HCT116 (cell line): ENCODE measurements at regions not wholly inside any gene's neighbourhood (a gene's known extent, or its start where the extent isn't known, plus 50 kb on each side); places are given as distances from the start of the nearest gene placed in this dataset.

Source experiments
- ATAC-seq: fragments of 200-7000 bp; cut with Tn5 transposase; 2 replicates; pipeline ENCODE4 v1.9.1; 2020; ENCODE audit warnings: mild to moderate bottlenecking, moderate library complexity
- BruUV-seq: library from RNA; stranded (reverse); fragments of 400-500 nt; replicated peaks from 2 replicates; lab custom pipeline; 2021; lab: Mats Ljungman, UMichigan
- CTCF ChIA-PET: fragments of 300-600 bp; sonication (Branson Sonifier 250); formaldehyde crosslinking; loops from one replicate; lab custom pipeline; 2021; ENCODE audit warnings: antibody characterized with exemption; lab: Charles Lee
- POLR2A ChIA-PET: fragments of 300-600, 350-600 bp; sonication (Branson Sonifier 250); formaldehyde crosslinking; loops from one replicate; lab custom pipeline; 2021; ENCODE audit warnings: antibody characterized with exemption; lab: Charles Lee
- RAD21 ChIA-PET, 2 experiments: fragments of 300-600 bp; sonication (Branson Sonifier 250); formaldehyde crosslinking; loops; one replicate each; lab custom pipeline; 2023; ENCODE audit warnings: low total read pairs in 2 of 2; ENCODE audit not compliant: uncharacterized antibody in 2 of 2, unreplicated experiment in 2 of 2, low non-redundant PET in 1 of 2; lab: Charles Lee
- DNase-seq: peaks from one replicate; pipeline ENCODE4 v3.0.0-alpha.2; 2010; ENCODE audit warnings: low read depth, low spot score
- H2AFZ ChIP-seq: fragments of 200-600 bp; shearing (Covaris generic), sonication (generic); 2 replicates; pipeline ENCODE4 v1.6.1; 2017; ENCODE audit warnings: low read depth, mixed run types, mixed read lengths, antibody characterized with exemption, low read length; ENCODE audit not compliant: poor library complexity, severe bottlenecking
- H3K27ac ChIP-seq: 2 replicates; pipeline ENCODE4 v1.5.1; 2012; ENCODE audit warnings: low read depth, low read length
- H3K27me3 ChIP-seq: fragments of 200-600 bp; sonication (generic); 2 replicates; pipeline ENCODE4 v1.6.1; 2016; ENCODE audit warnings: mixed run types, low read length, mixed read lengths; ENCODE audit not compliant: insufficient read depth
- H3K36me3 ChIP-seq, 2 experiments: fragments of 200-500 bp in 1 of 2; fragments of 200-600 bp in 1 of 2; sonication (Bioruptor generic) in 1 of 2; sonication (generic) in 1 of 2; 2 replicates each; pipeline versions ENCODE4 v1.5.1 to v1.6.1; 2014 to 2016; ENCODE audit warnings: low read length in 2 of 2, inconsistent platforms in 1 of 2, mixed read lengths in 1 of 2, mixed run types in 1 of 2; ENCODE audit not compliant: insufficient read depth in 2 of 2, control insufficient read depth in 1 of 2
- H3K4me1 ChIP-seq, 2 experiments: fragments of 200-600 bp in 1 of 2; sonication (generic) in 1 of 2; 2 replicates each; pipeline versions ENCODE4 v1.5.1 to v1.6.1; 2012 to 2017; ENCODE audit warnings: low read length in 2 of 2, inconsistent platforms in 1 of 2, mild to moderate bottlenecking in 1 of 2, mixed read lengths in 1 of 2, mixed run types in 1 of 2, moderate library complexity in 1 of 2; ENCODE audit not compliant: insufficient read depth in 2 of 2, control insufficient read depth in 1 of 2
- H3K4me2 ChIP-seq: fragments of 200-600 bp; sonication (generic); 2 replicates; pipeline ENCODE4 v1.6.1; 2017; ENCODE audit warnings: mixed run types, low read length, mixed read lengths
- H3K4me3 ChIP-seq, 2 experiments: fragments of 200-600 bp in 1 of 2; sonication (generic) in 1 of 2; replicated peaks in 1 of 2; 2 replicates each; pipeline ENCODE4 v1.5.1; 2011 to 2016; ENCODE audit warnings: low read length in 2 of 2, control low read depth in 1 of 2, low read depth in 1 of 2, mild to moderate bottlenecking in 1 of 2, mixed read lengths in 1 of 2, mixed run types in 1 of 2
- H3K79me2 ChIP-seq: fragments of 200-600 bp; sonication (generic); 2 replicates; pipeline ENCODE4 v1.6.1; 2017; ENCODE audit warnings: mild to moderate bottlenecking, mixed run types, low read length, moderate library complexity, mixed read lengths; ENCODE audit not compliant: insufficient read depth
- H3K9ac ChIP-seq: fragments of 200-600 bp; sonication (generic); 2 replicates; pipeline ENCODE4 v1.6.1; 2016; ENCODE audit warnings: low read length, mixed read lengths
- H3K9me2 ChIP-seq: fragments of 200-600 bp; sonication (generic), shearing (Covaris generic); 2 replicates; pipeline ENCODE4 v1.6.1; 2017; ENCODE audit warnings: mixed run types, mild to moderate bottlenecking, moderate library complexity; ENCODE audit not compliant: insufficient read depth
- H3K9me3 ChIP-seq, 2 experiments: fragments of 200-500 bp in 1 of 2; fragments of 200-600 bp in 1 of 2; sonication (Bioruptor generic) in 1 of 2; sonication (generic) in 1 of 2; 2 replicates each; pipeline ENCODE4 v1.6.1; 2014 to 2017; ENCODE audit warnings: low read length in 2 of 2, mixed read lengths in 2 of 2, inconsistent platforms in 1 of 2, low read depth in 1 of 2, mild to moderate bottlenecking in 1 of 2, mixed run types in 1 of 2, moderate library complexity in 1 of 2; ENCODE audit not compliant: control insufficient read depth in 1 of 2, insufficient read depth in 1 of 2
- H4K20me1 ChIP-seq: fragments of 200-600 bp; sonication (generic), shearing (Covaris generic); 2 replicates; pipeline ENCODE4 v1.6.1; 2017; ENCODE audit warnings: mixed run types, mild to moderate bottlenecking, moderate library complexity; ENCODE audit not compliant: insufficient read depth
- SP1 ChIP-seq: IDR thresholded peaks from 2 replicates; pipeline ENCODE4 v1.6.1; 2012; ENCODE audit warnings: low read depth
- TCF7L2 ChIP-seq: IDR thresholded peaks from 2 replicates; pipeline ENCODE4 v1.7.0; 2011; ENCODE audit warnings: borderline replicate concordance, inconsistent platforms; ENCODE audit not compliant: insufficient read depth, insufficient read length; ENCODE audit errors: extremely low read depth
- ZFX ChIP-seq: fragments of 450-650 bp; IDR thresholded peaks from 2 replicates; pipeline ENCODE4 v1.6.1; 2017
- ZNF274 ChIP-seq: fragments of 200-500 bp; sonication (Bioruptor generic); IDR thresholded peaks from 2 replicates; pipeline ENCODE4 v1.6.1; 2014; ENCODE audit warnings: mild to moderate bottlenecking, low read depth, low read length, inconsistent platforms
- intact Hi-C: fragments of 100-400 bp; cut with micrococcal nuclease; formaldehyde crosslinking; loops from 2 replicates; pipeline ENCODE4 v1.10.0; 2022
- TF ChIP-seq, protein P1 (sequence below): IDR thresholded peaks from 2 replicates; pipeline ENCODE4 v1.6.1; 2012
- TF ChIP-seq, protein P2 (sequence below): IDR thresholded peaks from 2 replicates; pipeline ENCODE4 v1.6.1; 2011; ENCODE audit warnings: mild to moderate bottlenecking, low read length, moderate library complexity; ENCODE audit not compliant: insufficient replicate concordance; ENCODE audit errors: extremely low read depth
- TF ChIP-seq, protein P3 (sequence below): IDR thresholded peaks from 2 replicates; pipeline ENCODE4 v1.6.1; 2012; ENCODE audit warnings: low read depth

DNA sequence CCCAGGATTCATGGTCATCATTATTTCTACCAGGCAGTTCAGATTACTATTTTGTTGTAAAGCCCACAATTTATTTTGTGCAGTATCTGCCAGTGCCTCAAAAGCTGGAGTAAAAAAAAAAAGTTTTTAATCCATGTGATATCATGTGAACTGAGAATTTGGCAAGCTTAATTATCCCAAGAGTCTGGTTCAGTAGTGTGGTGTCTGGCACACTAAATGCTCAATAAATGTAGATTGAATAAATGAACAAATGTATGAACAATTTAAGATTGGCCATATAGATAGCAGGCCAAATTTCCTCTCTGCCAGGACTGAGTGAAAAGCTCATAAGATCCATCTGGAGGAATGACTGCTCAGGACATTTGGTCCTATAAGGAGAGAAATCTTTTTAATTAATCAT, 533.0 kb downstream of the TLE1 start:
- intact Hi-C loops = no loop called here
- POLR2A ChIA-PET = no interaction called here
- ATAC-seq = no peak
- H3K79me2 ChIP-seq = no peaks in the 10 kb centered on the region
- RAD21 ChIA-PET = no interaction called here
- no peaks in the 10 kb centered on the region for H3K27me3 ChIP-seq
- no peak for DNase-seq
- no peak overlapping the region for H3K9ac ChIP-seq
- no peak overlapping the region for H2AFZ ChIP-seq
- H3K36me3 ChIP-seq = no peaks in the 10 kb centered on the region
- H3K4me2 ChIP-seq = no peak overlapping the region
- no peak for TF ChIP-seq ZNF274
- TF ChIP-seq, protein P1, sequence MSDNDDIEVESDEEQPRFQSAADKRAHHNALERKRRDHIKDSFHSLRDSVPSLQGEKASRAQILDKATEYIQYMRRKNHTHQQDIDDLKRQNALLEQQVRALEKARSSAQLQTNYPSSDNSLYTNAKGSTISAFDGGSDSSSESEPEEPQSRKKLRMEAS = no peak
- H3K4me3 ChIP-seq = no peak overlapping the region
- H3K9me3 ChIP-seq = no peaks in the 10 kb centered on the region
- BruUV-seq = no TSS peak
- H3K4me1 ChIP-seq = no peaks in the 10 kb centered on the region
- H4K20me1 ChIP-seq = no peaks in the 10 kb centered on the region; the same call in 1 of the 2 replicates
- no peaks in the 10 kb centered on the region for H3K9me2 ChIP-seq
- H3K27ac ChIP-seq = no peak overlapping the region
- CTCF ChIA-PET = no interaction called here

DNA sequence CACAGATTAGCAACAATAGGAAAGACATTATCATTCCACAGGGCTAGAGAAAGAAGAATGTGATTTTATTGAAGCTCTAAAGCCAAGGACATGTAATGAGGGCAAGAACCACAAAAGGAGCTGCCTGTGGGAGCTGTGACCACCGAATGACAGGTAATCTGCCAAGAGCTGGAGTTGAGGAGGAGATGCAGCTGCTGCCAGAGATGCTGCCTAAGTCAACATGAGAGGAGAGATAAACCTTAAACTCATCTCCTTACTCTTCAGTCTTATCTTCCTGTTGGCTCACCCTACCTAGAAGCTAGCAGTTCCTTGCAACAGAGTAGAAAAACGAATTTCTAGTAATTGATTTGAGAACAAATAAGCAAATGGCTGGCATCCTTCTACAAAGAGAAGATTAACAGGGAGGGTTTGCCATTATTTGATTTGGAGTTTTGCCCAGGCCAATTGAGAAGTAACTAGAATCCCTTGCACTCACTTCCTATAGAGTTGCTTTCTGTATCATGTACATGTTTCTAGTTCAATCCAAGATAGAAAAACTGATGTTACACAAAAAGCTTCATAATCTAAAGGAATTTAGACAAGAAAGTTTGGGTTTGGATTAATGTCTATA, 539.2 kb downstream of the TLE1 start:
- H3K9me2 ChIP-seq = no peaks in the 10 kb centered on the region
- RAD21 ChIA-PET = no interaction called here
- H4K20me1 ChIP-seq = no peaks in the 10 kb centered on the region; the same call in 1 of the 2 replicates
- no peaks in the 10 kb centered on the region; a peak in 1 of 4 replicates for H3K9me3 ChIP-seq
- H3K4me2 ChIP-seq = no peak overlapping the region
- POLR2A ChIA-PET = no interaction called here
- no peaks in the 10 kb centered on the region for H3K79me2 ChIP-seq
- H3K4me1 ChIP-seq = no peaks in the 10 kb centered on the region
- CTCF ChIA-PET = no interaction called here
- ATAC-seq (no peak), DNase-seq (no peak)
- no peak overlapping the region for H3K27ac ChIP-seq
- intact Hi-C loops = no loop called here
- no peak overlapping the region for H2AFZ ChIP-seq
- TF ChIP-seq TCF7L2 (no peak), ZFX (no peak), SP1 (no peak)
- TF ChIP-seq, protein P2, sequence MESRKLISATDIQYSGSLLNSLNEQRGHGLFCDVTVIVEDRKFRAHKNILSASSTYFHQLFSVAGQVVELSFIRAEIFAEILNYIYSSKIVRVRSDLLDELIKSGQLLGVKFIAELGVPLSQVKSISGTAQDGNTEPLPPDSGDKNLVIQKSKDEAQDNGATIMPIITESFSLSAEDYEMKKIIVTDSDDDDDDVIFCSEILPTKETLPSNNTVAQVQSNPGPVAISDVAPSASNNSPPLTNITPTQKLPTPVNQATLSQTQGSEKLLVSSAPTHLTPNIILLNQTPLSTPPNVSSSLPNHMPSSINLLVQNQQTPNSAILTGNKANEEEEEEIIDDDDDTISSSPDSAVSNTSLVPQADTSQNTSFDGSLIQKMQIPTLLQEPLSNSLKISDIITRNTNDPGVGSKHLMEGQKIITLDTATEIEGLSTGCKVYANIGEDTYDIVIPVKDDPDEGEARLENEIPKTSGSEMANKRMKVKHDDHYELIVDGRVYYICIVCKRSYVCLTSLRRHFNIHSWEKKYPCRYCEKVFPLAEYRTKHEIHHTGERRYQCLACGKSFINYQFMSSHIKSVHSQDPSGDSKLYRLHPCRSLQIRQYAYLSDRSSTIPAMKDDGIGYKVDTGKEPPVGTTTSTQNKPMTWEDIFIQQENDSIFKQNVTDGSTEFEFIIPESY = no peak
- TF ChIP-seq, protein P3, sequence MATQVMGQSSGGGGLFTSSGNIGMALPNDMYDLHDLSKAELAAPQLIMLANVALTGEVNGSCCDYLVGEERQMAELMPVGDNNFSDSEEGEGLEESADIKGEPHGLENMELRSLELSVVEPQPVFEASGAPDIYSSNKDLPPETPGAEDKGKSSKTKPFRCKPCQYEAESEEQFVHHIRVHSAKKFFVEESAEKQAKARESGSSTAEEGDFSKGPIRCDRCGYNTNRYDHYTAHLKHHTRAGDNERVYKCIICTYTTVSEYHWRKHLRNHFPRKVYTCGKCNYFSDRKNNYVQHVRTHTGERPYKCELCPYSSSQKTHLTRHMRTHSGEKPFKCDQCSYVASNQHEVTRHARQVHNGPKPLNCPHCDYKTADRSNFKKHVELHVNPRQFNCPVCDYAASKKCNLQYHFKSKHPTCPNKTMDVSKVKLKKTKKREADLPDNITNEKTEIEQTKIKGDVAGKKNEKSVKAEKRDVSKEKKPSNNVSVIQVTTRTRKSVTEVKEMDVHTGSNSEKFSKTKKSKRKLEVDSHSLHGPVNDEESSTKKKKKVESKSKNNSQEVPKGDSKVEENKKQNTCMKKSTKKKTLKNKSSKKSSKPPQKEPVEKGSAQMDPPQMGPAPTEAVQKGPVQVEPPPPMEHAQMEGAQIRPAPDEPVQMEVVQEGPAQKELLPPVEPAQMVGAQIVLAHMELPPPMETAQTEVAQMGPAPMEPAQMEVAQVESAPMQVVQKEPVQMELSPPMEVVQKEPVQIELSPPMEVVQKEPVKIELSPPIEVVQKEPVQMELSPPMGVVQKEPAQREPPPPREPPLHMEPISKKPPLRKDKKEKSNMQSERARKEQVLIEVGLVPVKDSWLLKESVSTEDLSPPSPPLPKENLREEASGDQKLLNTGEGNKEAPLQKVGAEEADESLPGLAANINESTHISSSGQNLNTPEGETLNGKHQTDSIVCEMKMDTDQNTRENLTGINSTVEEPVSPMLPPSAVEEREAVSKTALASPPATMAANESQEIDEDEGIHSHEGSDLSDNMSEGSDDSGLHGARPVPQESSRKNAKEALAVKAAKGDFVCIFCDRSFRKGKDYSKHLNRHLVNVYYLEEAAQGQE = no peak
- no peak overlapping the region for H3K9ac ChIP-seq
- no peak overlapping the region for H3K4me3 ChIP-seq
- no TSS peak for BruUV-seq
- no peaks in the 10 kb centered on the region for H3K36me3 ChIP-seq
- H3K27me3 ChIP-seq = no peaks in the 10 kb centered on the region
